Caco-2 (cell line): ENCODE measurements at regions not wholly inside any gene's neighbourhood (a gene's known extent, or its start where the extent isn't known, plus 50 kb on each side); places are given as distances from the start of the nearest gene placed in this dataset.

Source experiments
- BruUV-seq: library from RNA; stranded (reverse); fragments of 400-500 nt; replicated peaks from 2 replicates; lab custom pipeline; 2021; lab: Mats Ljungman, UMichigan
- CTCF ChIA-PET: fragments of 300-600 bp; sonication (Branson Sonifier 250); formaldehyde crosslinking; loops from one replicate; lab custom pipeline; 2022; ENCODE audit warnings: antibody characterized with exemption; lab: Charles Lee
- POLR2A ChIA-PET: fragments of 300-600 bp; sonication (Branson Sonifier 250); formaldehyde crosslinking; loops from one replicate; lab custom pipeline; 2022; ENCODE audit warnings: antibody characterized with exemption; lab: Charles Lee
- DNase-seq, 2 experiments: peaks; one replicate each; pipeline versions ENCODE4 v3.0.0 to v3.0.0-alpha.2; 2020 to 2022
- H3K27me3 ChIP-seq: replicated peaks from 2 replicates; pipeline ENCODE4 v1.6.0; 2011; ENCODE audit warnings: low read length; ENCODE audit not compliant: control insufficient read depth, insufficient read depth
- H3K36me3 ChIP-seq: 2 replicates; pipeline ENCODE4 v1.5.1; 2011; ENCODE audit warnings: low read length; ENCODE audit not compliant: control insufficient read depth, insufficient read depth
- H3K4me1 ChIP-seq: fragments of 250-450 bp; sonication (Bioruptor Pico); 2 replicates; pipeline ENCODE4 v1.5.1; 2020; ENCODE audit warnings: mild to moderate bottlenecking
- H3K4me3 ChIP-seq: 2 replicates; pipeline ENCODE4 v1.5.1; 2011; ENCODE audit warnings: low read depth, mild to moderate bottlenecking, control low read depth, low read length
- H3K9me3 ChIP-seq: fragments of 250-450 bp; sonication (Bioruptor Pico); 2 replicates; pipeline ENCODE4 v1.5.1; 2020; ENCODE audit warnings: mild to moderate bottlenecking, moderate library complexity
- H3K27ac Mint-ChIP-seq: one replicate; pipeline ENCODE4 v1.8.0; 2022; ENCODE audit warnings: mixed read lengths; ENCODE audit not compliant: unreplicated experiment
- H3K27me3 Mint-ChIP-seq: one replicate; pipeline ENCODE4 v1.8.0; 2022; ENCODE audit warnings: mixed read lengths; ENCODE audit not compliant: insufficient read depth, unreplicated experiment
- H3K36me3 Mint-ChIP-seq: one replicate; pipeline ENCODE4 v1.8.0; 2022; ENCODE audit warnings: mild to moderate bottlenecking, mixed read lengths; ENCODE audit not compliant: insufficient read depth, unreplicated experiment
- H3K4me1 Mint-ChIP-seq: one replicate; pipeline ENCODE4 v1.8.0; 2022; ENCODE audit warnings: low read depth, mixed read lengths; ENCODE audit not compliant: unreplicated experiment
- H3K4me3 Mint-ChIP-seq: one replicate; pipeline ENCODE4 v1.8.0; 2022; ENCODE audit warnings: mild to moderate bottlenecking, moderate library complexity, mixed read lengths; ENCODE audit not compliant: unreplicated experiment
- H3K9me3 Mint-ChIP-seq: one replicate; pipeline ENCODE4 v1.8.0; 2022; ENCODE audit warnings: mixed read lengths; ENCODE audit not compliant: unreplicated experiment
- intact Hi-C: fragments of 100-400 bp; cut with micrococcal nuclease; formaldehyde crosslinking; loops from one replicate; pipeline ENCODE4 v1.10.0; 2022; ENCODE audit not compliant: unreplicated experiment
- TF ChIP-seq, protein P1 (sequence below), 2 experiments: fragments of 200-600 bp in 1 of 2; IDR thresholded peaks; 1 replicate in 1 of 2; 2 replicates in 1 of 2; pipeline versions ENCODE4 v1.5.1 to v1.8.0; 2011 to 2022; ENCODE audit warnings: antibody characterized with exemption in 1 of 2, control low read depth in 1 of 2, inconsistent platforms in 1 of 2, low read depth in 1 of 2, low read length in 1 of 2, mild to moderate bottlenecking in 1 of 2, moderate library complexity in 1 of 2; ENCODE audit not compliant: insufficient read depth in 1 of 2, severe bottlenecking in 1 of 2, unreplicated experiment in 1 of 2

DNA sequence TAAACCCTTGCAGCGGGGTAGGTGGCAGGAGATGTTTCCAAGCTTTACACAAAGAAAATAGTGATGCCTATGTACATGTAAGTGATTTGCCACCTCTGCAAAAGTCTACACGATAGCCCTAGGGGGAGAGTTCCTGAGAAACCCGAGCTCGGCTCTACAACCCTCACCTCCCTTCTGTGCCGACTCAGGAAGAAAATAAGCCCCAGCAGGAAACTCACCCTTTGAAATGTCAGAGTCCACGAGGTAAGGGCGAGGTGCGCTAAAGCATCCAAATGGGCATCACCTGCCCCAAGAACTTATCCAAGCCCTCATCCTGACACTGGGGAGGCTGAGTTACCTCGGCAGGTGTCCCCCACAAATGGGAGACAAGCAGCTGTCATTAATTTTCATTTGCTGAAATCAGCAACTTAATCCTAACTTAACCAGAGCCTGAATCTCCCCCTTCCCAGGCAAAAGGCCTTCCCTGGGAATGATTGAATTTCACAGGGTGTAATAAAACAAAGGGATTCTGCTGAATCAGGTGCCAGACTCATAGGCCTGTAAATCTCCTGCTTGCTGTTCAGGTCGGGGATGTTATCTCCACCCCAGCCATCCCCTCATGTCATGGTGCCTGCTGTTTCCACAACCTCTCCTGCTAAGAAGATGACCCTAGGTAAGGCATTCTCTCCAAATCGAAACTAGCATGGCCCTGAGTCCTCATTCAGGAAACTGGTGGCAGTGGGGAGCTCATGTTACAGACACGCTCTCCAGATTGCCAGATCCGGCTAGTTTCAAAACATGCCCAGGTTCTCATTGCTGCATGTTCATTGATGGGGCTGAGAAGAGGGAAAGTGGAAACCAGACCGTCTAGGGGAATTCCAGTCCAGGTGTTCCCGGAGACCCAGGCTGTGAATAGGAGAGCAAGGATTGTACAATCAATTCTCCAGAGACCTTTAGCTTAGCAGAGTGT, 105.3 kb upstream of the KIRREL3 start:
- Mint-ChIP-seq H3K9me3 (no peaks in the 10 kb centered on the region), H3K4me3 (no peak overlapping the region), H3K36me3 (no peaks in the 10 kb centered on the region), H3K27ac (no peak overlapping the region), H3K27me3 (peaks cover 27% of the 10 kb centered on the region), H3K4me1 (no peaks in the 10 kb centered on the region)
- Histone ChIP-seq H3K27me3 (no peaks in the 10 kb centered on the region), H3K36me3 (no peaks in the 10 kb centered on the region), H3K4me1 (no peaks in the 10 kb centered on the region), H3K4me3 (no peak overlapping the region), H3K9me3 (no peaks in the 10 kb centered on the region)
- intact Hi-C loops: no loop called here
- POLR2A ChIA-PET: no interaction called here
- TF ChIP-seq, protein P1, sequence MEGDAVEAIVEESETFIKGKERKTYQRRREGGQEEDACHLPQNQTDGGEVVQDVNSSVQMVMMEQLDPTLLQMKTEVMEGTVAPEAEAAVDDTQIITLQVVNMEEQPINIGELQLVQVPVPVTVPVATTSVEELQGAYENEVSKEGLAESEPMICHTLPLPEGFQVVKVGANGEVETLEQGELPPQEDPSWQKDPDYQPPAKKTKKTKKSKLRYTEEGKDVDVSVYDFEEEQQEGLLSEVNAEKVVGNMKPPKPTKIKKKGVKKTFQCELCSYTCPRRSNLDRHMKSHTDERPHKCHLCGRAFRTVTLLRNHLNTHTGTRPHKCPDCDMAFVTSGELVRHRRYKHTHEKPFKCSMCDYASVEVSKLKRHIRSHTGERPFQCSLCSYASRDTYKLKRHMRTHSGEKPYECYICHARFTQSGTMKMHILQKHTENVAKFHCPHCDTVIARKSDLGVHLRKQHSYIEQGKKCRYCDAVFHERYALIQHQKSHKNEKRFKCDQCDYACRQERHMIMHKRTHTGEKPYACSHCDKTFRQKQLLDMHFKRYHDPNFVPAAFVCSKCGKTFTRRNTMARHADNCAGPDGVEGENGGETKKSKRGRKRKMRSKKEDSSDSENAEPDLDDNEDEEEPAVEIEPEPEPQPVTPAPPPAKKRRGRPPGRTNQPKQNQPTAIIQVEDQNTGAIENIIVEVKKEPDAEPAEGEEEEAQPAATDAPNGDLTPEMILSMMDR (IDR thresholded peaks at IDR 0.05; ENCODE audit: insufficient read depth in 1 of 2, low read depth in 1 of 2, low read length in 1 of 2, severe bottlenecking in 1 of 2, unreplicated experiment in 1 of 2): no peak
- no peak for DNase-seq
- CTCF ChIA-PET: no interaction called here
- BruUV-seq: no TSS peak

DNA sequence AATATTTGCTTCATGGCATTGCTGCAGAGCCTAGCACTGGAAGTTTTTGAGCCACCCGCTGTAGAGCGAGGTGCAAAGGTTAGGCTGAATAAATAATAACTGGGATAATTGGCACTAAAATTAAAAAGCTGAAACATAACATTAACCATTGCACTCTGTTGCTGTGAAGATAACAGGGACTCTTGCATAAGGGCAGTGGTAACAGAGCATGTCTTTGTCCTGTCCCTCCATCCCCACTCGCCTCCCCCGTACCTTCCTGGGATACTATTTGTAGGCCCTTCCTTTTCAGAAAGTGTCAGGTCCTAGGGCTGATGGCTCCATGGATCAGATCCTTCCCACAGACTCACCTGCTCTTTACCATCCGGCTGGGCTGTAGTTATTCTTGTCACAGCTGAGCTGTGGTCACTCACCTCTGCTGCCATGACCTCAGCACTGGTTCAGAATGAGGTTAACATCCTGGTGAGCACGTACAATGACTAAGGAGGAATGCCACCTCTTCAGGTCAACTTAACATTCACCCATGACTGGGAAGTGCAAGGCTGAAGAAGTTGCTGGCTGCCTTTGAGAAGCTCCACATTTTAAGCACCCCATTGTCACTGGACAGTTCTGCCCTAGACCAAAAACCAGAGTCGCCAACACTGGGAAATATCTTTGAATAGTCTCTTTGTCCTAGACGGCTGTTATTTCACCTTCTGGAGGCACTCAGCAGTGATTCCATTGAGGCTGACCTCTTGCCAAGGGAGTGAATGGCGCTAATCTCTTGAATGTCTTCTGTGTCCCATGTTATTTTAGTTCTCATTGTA, 103.2 kb upstream of the KIRREL3 start:
- intact Hi-C loops: no loop called here
- ChIA-PET POLR2A (no interaction called here), CTCF (interaction anchor here (0.7 kb wide), 1 partner anchor 1176 kb away, joined by 3 read pairs; no protein-coding TSS in a partner anchor)
- DNase-seq: no peak
- no peaks in the 10 kb centered on the region for H3K27me3 ChIP-seq
- peaks cover 20% of the 10 kb centered on the region for H3K27me3 Mint-ChIP-seq
- no peak overlapping the region for H3K4me3 ChIP-seq
- no peaks in the 10 kb centered on the region for H3K9me3 ChIP-seq
- BruUV-seq: no TSS peak
- no peaks in the 10 kb centered on the region for H3K4me1 Mint-ChIP-seq
- H3K9me3 Mint-ChIP-seq: no peaks in the 10 kb centered on the region
- no peaks in the 10 kb centered on the region for H3K4me1 ChIP-seq
- TF ChIP-seq, protein P1 (IDR thresholded peaks at IDR 0.05; ENCODE audit: insufficient read depth in 1 of 2, low read depth in 1 of 2, low read length in 1 of 2, severe bottlenecking in 1 of 2, unreplicated experiment in 1 of 2): no peak
- H3K36me3 Mint-ChIP-seq: no peaks in the 10 kb centered on the region
- H3K27ac Mint-ChIP-seq: no peak overlapping the region
- H3K36me3 ChIP-seq: no peaks in the 10 kb centered on the region
- H3K4me3 Mint-ChIP-seq: no peak overlapping the region

DNA sequence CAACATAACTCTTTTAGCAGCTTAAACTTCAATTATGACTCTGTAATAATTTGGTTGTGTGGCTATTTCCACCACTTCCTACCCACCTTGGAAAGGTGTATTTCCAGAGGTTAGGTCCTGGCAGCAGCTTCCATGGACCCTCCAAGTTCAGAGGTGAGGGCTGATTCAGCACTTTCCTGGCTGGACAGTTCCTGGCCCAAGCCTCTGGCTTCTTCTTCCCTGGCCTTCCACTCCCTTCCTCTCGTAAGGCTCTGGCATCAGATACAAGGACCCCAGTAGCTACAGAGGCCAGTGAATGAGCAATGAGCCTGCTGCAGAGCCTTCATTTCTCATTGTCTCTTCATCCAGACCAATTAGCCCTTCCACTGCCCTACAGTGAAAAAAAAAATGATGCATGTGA, 98.1 kb upstream of the KIRREL3 start:
- no peaks in the 10 kb centered on the region for H3K9me3 Mint-ChIP-seq
- no peak for DNase-seq
- no peaks in the 10 kb centered on the region for H3K4me1 Mint-ChIP-seq
- CTCF ChIA-PET: no interaction called here
- POLR2A ChIA-PET: no interaction called here
- Histone ChIP-seq H3K4me1 (no peaks in the 10 kb centered on the region), H3K9me3 (no peaks in the 10 kb centered on the region; the same call in 1 of the 2 replicates), H3K36me3 (no peaks in the 10 kb centered on the region), H3K4me3 (no peak overlapping the region), H3K27me3 (no peaks in the 10 kb centered on the region)
- H3K36me3 Mint-ChIP-seq: no peaks in the 10 kb centered on the region
- BruUV-seq: no TSS peak
- intact Hi-C loops: no loop called here
- no peak overlapping the region for H3K4me3 Mint-ChIP-seq
- no peak overlapping the region for H3K27ac Mint-ChIP-seq
- TF ChIP-seq, protein P1 (IDR thresholded peaks at IDR 0.05; ENCODE audit: insufficient read depth in 1 of 2, low read depth in 1 of 2, low read length in 1 of 2, severe bottlenecking in 1 of 2, unreplicated experiment in 1 of 2): no peak
- peaks cover 3% of the 10 kb centered on the region for H3K27me3 Mint-ChIP-seq
